ENCODE measurements at regions not wholly inside any gene's neighbourhood (a gene's known extent, or its start where the extent isn't known, plus 50 kb on each side); places are given as distances from the start of the nearest gene placed in this dataset.

DNA sequence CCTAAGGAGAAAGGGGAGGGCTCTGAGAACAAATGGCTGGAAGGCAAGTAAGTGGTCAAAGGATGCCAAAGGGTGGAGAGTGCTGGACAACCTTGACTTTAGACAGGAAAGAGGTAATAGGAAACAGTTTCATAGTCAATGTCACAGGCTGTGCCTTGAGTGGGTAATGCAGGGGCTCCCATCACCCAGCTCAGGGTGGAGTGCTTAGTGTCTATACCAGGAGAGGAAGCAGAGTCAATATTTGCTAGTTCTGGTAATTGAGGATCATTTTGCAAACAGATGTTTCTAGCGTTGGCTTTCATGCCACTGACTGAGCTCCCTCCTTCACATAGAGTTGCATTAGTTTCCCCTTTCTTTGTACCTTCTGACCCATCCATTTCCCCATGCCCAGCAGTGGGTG is 64.6 kb upstream of the KL start:
- TF ChIP-seq POLR2AphosphoS5 (IDR thresholded peaks at IDR 0.05) (no peak), EP300 (IDR thresholded peaks at IDR 0.05; ENCODE audit: low read depth) (no peak)
- TF ChIP-seq, protein P1, sequence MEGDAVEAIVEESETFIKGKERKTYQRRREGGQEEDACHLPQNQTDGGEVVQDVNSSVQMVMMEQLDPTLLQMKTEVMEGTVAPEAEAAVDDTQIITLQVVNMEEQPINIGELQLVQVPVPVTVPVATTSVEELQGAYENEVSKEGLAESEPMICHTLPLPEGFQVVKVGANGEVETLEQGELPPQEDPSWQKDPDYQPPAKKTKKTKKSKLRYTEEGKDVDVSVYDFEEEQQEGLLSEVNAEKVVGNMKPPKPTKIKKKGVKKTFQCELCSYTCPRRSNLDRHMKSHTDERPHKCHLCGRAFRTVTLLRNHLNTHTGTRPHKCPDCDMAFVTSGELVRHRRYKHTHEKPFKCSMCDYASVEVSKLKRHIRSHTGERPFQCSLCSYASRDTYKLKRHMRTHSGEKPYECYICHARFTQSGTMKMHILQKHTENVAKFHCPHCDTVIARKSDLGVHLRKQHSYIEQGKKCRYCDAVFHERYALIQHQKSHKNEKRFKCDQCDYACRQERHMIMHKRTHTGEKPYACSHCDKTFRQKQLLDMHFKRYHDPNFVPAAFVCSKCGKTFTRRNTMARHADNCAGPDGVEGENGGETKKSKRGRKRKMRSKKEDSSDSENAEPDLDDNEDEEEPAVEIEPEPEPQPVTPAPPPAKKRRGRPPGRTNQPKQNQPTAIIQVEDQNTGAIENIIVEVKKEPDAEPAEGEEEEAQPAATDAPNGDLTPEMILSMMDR (IDR thresholded peaks at IDR 0.05) = no peak
- H3K27ac ChIP-seq = no peak overlapping the region
- intact Hi-C loops (cut with DNase I; ENCODE audit: low total_unique reads) = no loop called here
- no peaks in the 10 kb centered on the region for H3K36me3 ChIP-seq
- in situ Hi-C loops (cut with MboI; ENCODE audit: low pct_ligation_motif_present in 1 of 4, low pct_unique_long_range_greater_than_20kb in 1 of 4, low sequenced_read_pairs in 3 of 4) = no loop called here
- 64 to 88% methylated on average over 1 of the region's 1 CpG for WGBS, 2 donors (ENCODE audit: low coverage in 1 of 2)
- no peaks in the 10 kb centered on the region for H3K9me3 ChIP-seq
- H3K4me1 ChIP-seq = no peaks in the 10 kb centered on the region
- no peak for DNase-seq
- no peaks in the 10 kb centered on the region for H3K27me3 ChIP-seq
- no peak overlapping the region for H3K4me3 ChIP-seq

- 82 to 93% methylated on average over 4 to 5 of the region's 5 CpGs for WGBS, 2 donors (ENCODE audit: low coverage in 1 of 2)
- H3K4me1 ChIP-seq = no peaks in the 10 kb centered on the region
- H3K27ac ChIP-seq = no peak overlapping the region
- H3K4me3 ChIP-seq = no peak overlapping the region
- no peak for DNase-seq
- no peaks in the 10 kb centered on the region for H3K36me3 ChIP-seq
- TF ChIP-seq EP300 (IDR thresholded peaks at IDR 0.05; ENCODE audit: low read depth) = no peak
- TF ChIP-seq POLR2A (IDR thresholded peaks at IDR 0.05) = no peak
- TF ChIP-seq POLR2AphosphoS5 (IDR thresholded peaks at IDR 0.05) = no peak
- TF ChIP-seq, protein P1 (IDR thresholded peaks at IDR 0.05) = no peak
- H3K9me3 ChIP-seq = no peaks in the 10 kb centered on the region
- in situ Hi-C loops (cut with MboI; ENCODE audit: low pct_ligation_motif_present in 1 of 4, low pct_unique_long_range_greater_than_20kb in 1 of 4, low sequenced_read_pairs in 3 of 4) = no loop called here
- intact Hi-C loops (cut with DNase I; ENCODE audit: low total_unique reads) = no loop called here
- no peaks in the 10 kb centered on the region for H3K27me3 ChIP-seq
These were observed 60.2 kb upstream of the KL start for GRCh38 chr13:32955881-32956594.

DNA sequence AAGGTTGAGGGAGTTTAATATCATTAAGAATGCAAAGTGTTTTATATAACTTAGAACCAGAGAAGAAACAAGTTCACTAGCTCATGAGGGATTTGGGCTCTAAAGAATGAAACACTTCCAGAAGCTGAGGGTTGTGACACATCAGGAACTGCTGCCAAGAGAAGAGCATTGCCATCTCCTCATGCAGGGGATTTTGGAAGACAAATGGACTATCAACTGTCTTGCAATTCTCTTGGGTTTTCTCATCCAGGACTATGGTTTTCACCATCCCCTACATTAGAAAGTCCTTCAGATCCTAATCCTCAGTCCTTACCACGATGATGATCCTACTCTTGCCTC is 59.7 kb upstream of the KL start:
- WGBS, 2 donors (ENCODE audit: low coverage in 1 of 2) = 72% methylated on average over 1 of the region's 1 CpG; no CpG with 5 or more reads in 1 of the 2 donors

DNA sequence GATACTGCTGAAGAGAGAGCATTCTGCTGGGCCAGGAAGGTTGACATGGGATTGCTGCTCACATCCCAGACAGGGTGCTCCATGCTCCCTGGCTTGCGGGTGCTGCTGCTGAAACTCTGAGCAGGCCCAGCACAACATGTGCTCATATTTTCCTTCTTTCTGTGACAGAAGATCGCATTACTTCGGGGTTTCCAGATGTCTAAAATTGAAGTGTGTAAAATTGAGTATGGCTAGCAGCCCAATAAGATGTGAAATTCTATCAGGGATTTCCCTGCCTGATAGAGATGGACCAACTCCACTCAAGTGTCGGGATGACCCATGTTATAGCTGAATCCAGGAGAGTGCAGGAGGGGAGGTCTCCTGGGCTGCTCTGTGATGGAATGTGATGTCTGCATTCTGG is 55.6 kb upstream of the KL start:
- in situ Hi-C loops (cut with MboI; ENCODE audit: low pct_ligation_motif_present in 1 of 4, low pct_unique_long_range_greater_than_20kb in 1 of 4, low sequenced_read_pairs in 3 of 4) = no loop called here
- no peaks in the 10 kb centered on the region for H3K4me1 ChIP-seq
- TF ChIP-seq EP300 (IDR thresholded peaks at IDR 0.05; ENCODE audit: low read depth) (no peak), POLR2AphosphoS5 (IDR thresholded peaks at IDR 0.05) (no peak), POLR2A (IDR thresholded peaks at IDR 0.05) (no peak)
- TF ChIP-seq, protein P1 (IDR thresholded peaks at IDR 0.05) = no peak
- intact Hi-C loops (cut with DNase I; ENCODE audit: low total_unique reads) = no loop called here
- WGBS, 2 donors (ENCODE audit: low coverage in 1 of 2) = 67 to 85% methylated on average over 1 to 4 of the region's 4 CpGs
- H3K36me3 ChIP-seq = no peaks in the 10 kb centered on the region
- no peak for DNase-seq
- no peak overlapping the region for H3K4me3 ChIP-seq
- no peaks in the 10 kb centered on the region for H3K27me3 ChIP-seq
- H3K27ac ChIP-seq = no peak overlapping the region
- H3K9me3 ChIP-seq = no peaks in the 10 kb centered on the region

More for the DNA sequence above, 59.7 kb upstream of the KL start:
- DNase-seq = no peak
- H3K4me3 ChIP-seq = no peak overlapping the region
- no peak for TF ChIP-seq POLR2A (IDR thresholded peaks at IDR 0.05)
- no peak for TF ChIP-seq EP300 (IDR thresholded peaks at IDR 0.05; ENCODE audit: low read depth)
- TF ChIP-seq POLR2AphosphoS5 (IDR thresholded peaks at IDR 0.05) = no peak
- TF ChIP-seq, protein P1 (IDR thresholded peaks at IDR 0.05) = no peak
- no peaks in the 10 kb centered on the region for H3K36me3 ChIP-seq
- no peaks in the 10 kb centered on the region for H3K9me3 ChIP-seq
- H3K4me1 ChIP-seq = no peaks in the 10 kb centered on the region
- H3K27me3 ChIP-seq = no peaks in the 10 kb centered on the region
- intact Hi-C loops (cut with DNase I; ENCODE audit: low total_unique reads) = no loop called here
- no peak overlapping the region for H3K27ac ChIP-seq
- in situ Hi-C loops (cut with MboI; ENCODE audit: low pct_ligation_motif_present in 1 of 4, low pct_unique_long_range_greater_than_20kb in 1 of 4, low sequenced_read_pairs in 3 of 4) = no loop called here
